ENCODE measurements at regions not wholly inside any gene's neighbourhood (a gene's known extent, or its start where the extent isn't known, plus 50 kb on each side); places are given as distances from the start of the nearest gene placed in this dataset.
"Not testable (repeated sequence)": the region's sequence is repeated elsewhere in the genome, so short reads cannot be mapped to it uniquely, and the experiment has no call there.

GRCh38 chr3:75474530-75474929, 189.6 kb upstream of the FRG2C start:
- TF ChIP-seq EP300 (IDR thresholded peaks at IDR 0.05; ENCODE audit: low read depth); CTCF (IDR thresholded peaks at IDR 0.05); POLR2AphosphoS5 (IDR thresholded peaks at IDR 0.05): not testable (repeated sequence)
